IMR-90 (cell line): ENCODE measurements at regions not wholly inside any gene's neighbourhood (a gene's known extent, or its start where the extent isn't known, plus 50 kb on each side); places are given as distances from the start of the nearest gene placed in this dataset.

Source experiments
- ATAC-seq: fragments of 200-7000 bp; cut with Tn5 transposase; 2 replicates; pipeline ENCODE4 v1.9.1; 2020; ENCODE audit warnings: low read depth, mild to moderate bottlenecking, moderate library complexity
- BruUV-seq: library from RNA; stranded (reverse); fragments of 400-500 nt; replicated peaks from 2 replicates; lab custom pipeline; 2021; lab: Mats Ljungman, UMichigan
- CTCF ChIA-PET: fragments of 300-600 bp; formaldehyde crosslinking; extraction: SDS; loops from one replicate; lab custom pipeline; 2021; ENCODE audit warnings: antibody characterized with exemption; lab: Yijun Ruan, JAX
- POLR2A ChIA-PET: fragments of 300-600 bp; sonication (Branson Sonifier 250); formaldehyde crosslinking; loops from one replicate; lab custom pipeline; 2022; ENCODE audit warnings: antibody characterized with exemption; ENCODE audit not compliant: unreplicated experiment; lab: Charles Lee
- DNase-seq: peaks from one replicate; pipeline ENCODE4 v3.0.0; 2013
- H2AFZ ChIP-seq: replicated peaks from 2 replicates; pipeline ENCODE3; 2013; ENCODE audit warnings: low read length, mild to moderate bottlenecking; ENCODE audit not compliant: poor library complexity
- H2AK5ac ChIP-seq: 2 replicates; pipeline ENCODE4 v1.6.1; 2013; ENCODE audit warnings: low read depth, low read length, inconsistent platforms
- H2AK9ac ChIP-seq: replicated peaks from 2 replicates; pipeline ENCODE3; 2013; ENCODE audit warnings: mild to moderate bottlenecking, low read depth, low read length, moderate library complexity; ENCODE audit not compliant: poor library complexity
- H2BK120ac ChIP-seq: 2 replicates; pipeline ENCODE4 v1.6.1; 2013; ENCODE audit warnings: low read depth, low read length, inconsistent platforms
- H2BK15ac ChIP-seq: 3 replicates; pipeline ENCODE4 v1.6.1; 2013; ENCODE audit warnings: low read depth, low read length, inconsistent platforms
- H2BK20ac ChIP-seq: 2 replicates; pipeline ENCODE4 v1.6.1; 2013; ENCODE audit warnings: low read depth, mild to moderate bottlenecking, inconsistent platforms, low read length, moderate library complexity
- H2BK5ac ChIP-seq: 2 replicates; pipeline ENCODE4 v1.6.1; 2013; ENCODE audit warnings: mild to moderate bottlenecking, low read depth, low read length, inconsistent platforms; ENCODE audit not compliant: poor library complexity, severe bottlenecking
- H3K14ac ChIP-seq: replicated peaks from 2 replicates; pipeline ENCODE4 v1.6.1; 2013; ENCODE audit warnings: low read depth, low read length, inconsistent platforms
- H3K18ac ChIP-seq: 2 replicates; pipeline ENCODE4 v1.6.1; 2013; ENCODE audit warnings: low read depth, low read length, control low read depth
- H3K23ac ChIP-seq: 2 replicates; pipeline ENCODE4 v1.6.1; 2013; ENCODE audit warnings: low read depth, low read length, inconsistent platforms
- H3K27ac ChIP-seq: 2 replicates; pipeline ENCODE4 v1.5.1; 2013; ENCODE audit warnings: mild to moderate bottlenecking, control low read depth, low read length; ENCODE audit not compliant: insufficient read depth
- H3K27me3 ChIP-seq: 2 replicates; pipeline ENCODE4 v1.6.1; 2013; ENCODE audit warnings: low read length; ENCODE audit not compliant: control insufficient read depth, insufficient read depth
- H3K36me3 ChIP-seq: 2 replicates; pipeline ENCODE4 v1.6.1; 2013; ENCODE audit warnings: low read length, mixed read lengths; ENCODE audit not compliant: control insufficient read depth, insufficient read depth
- H3K4ac ChIP-seq: 2 replicates; pipeline ENCODE4 v1.6.1; 2013; ENCODE audit warnings: low read depth, low read length, inconsistent platforms
- H3K4me1 ChIP-seq: 2 replicates; pipeline ENCODE4 v1.6.1; 2013; ENCODE audit warnings: low read length, mixed read lengths; ENCODE audit not compliant: control insufficient read depth, insufficient read depth
- H3K4me2 ChIP-seq: 2 replicates; pipeline ENCODE4 v1.6.1; 2013; ENCODE audit warnings: low read depth, mild to moderate bottlenecking, control low read depth, low read length, moderate library complexity
- H3K4me3 ChIP-seq: 2 replicates; pipeline ENCODE4 v1.5.1; 2013; ENCODE audit warnings: low read depth, mild to moderate bottlenecking, control low read depth, low read length, moderate library complexity; ENCODE audit not compliant: insufficient read depth
- H3K56ac ChIP-seq: 2 replicates; pipeline ENCODE4 v1.6.1; 2013; ENCODE audit warnings: low read length, inconsistent platforms; ENCODE audit not compliant: insufficient read depth; ENCODE audit errors: extremely low read depth
- H3K79me1 ChIP-seq, 2 experiments: 2 replicates each; pipeline ENCODE4 v1.6.1; 2013; ENCODE audit warnings: low read length in 2 of 2, inconsistent platforms in 1 of 2, low read depth in 1 of 2
- H3K9ac ChIP-seq: 2 replicates; pipeline ENCODE4 v1.6.1; 2013; ENCODE audit warnings: low read depth, low read length, control low read depth
- H3K9me1 ChIP-seq: 2 replicates; pipeline ENCODE4 v1.6.1; 2013; ENCODE audit warnings: low read length, inconsistent platforms; ENCODE audit not compliant: insufficient read depth
- H3K9me3 ChIP-seq: 2 replicates; pipeline ENCODE4 v1.6.1; 2013; ENCODE audit warnings: low read length; ENCODE audit not compliant: control insufficient read depth, insufficient read depth
- H4K20me1 ChIP-seq: 2 replicates; pipeline ENCODE4 v1.6.1; 2013; ENCODE audit warnings: low read length, inconsistent platforms; ENCODE audit not compliant: insufficient read depth
- H4K5ac ChIP-seq: 2 replicates; pipeline ENCODE4 v1.6.1; 2013; ENCODE audit warnings: mild to moderate bottlenecking, low read depth, low read length, control low read depth
- H4K8ac ChIP-seq, 2 experiments: 2 replicates each; pipeline ENCODE4 v1.6.1; 2013; ENCODE audit warnings: low read depth in 2 of 2, low read length in 2 of 2, control low read depth in 1 of 2, inconsistent platforms in 1 of 2
- H4K91ac ChIP-seq: 2 replicates; pipeline ENCODE4 v1.6.1; 2013; ENCODE audit warnings: low read depth, low read length, inconsistent platforms; ENCODE audit not compliant: insufficient read depth
- MAFK ChIP-seq: IDR thresholded peaks from 2 replicates; pipeline ENCODE4 v1.6.1; 2012; ENCODE audit warnings: low read depth, low read length, improper control_type of control experiment
- NFE2L2 ChIP-seq: fragments of 150-350 bp; IDR thresholded peaks from 2 replicates; pipeline ENCODE4 v1.6.1; 2016; ENCODE audit warnings: low read depth, mild to moderate bottlenecking, low read length
- WGBS, 2 experiments: methylation state at CpG; one replicate each; pipeline versions ENCODE4 v1.1.5 to v1.1.7; 2013; ENCODE audit warnings: missing lambda C conversion rate in 2 of 2; ENCODE audit not compliant: insufficient read length in 1 of 2; ENCODE audit errors: extremely low coverage in 2 of 2; 5-methylcytosine and 5-hydroxymethylcytosine counted together
- dilution Hi-C: fragments of 300-500 bp; cut with HindIII; formaldehyde crosslinking; loops from one replicate; pipeline ENCODE4 v1.14.3; 2018; ENCODE audit warnings: low sequenced_read_pairs; ENCODE audit not compliant: unreplicated experiment
- in situ Hi-C: fragments of 300-500 bp; cut with MboI; formaldehyde crosslinking; loops from 3 replicates; pipeline ENCODE4 v1.14.3; 2019; ENCODE audit warnings: low sequenced_read_pairs, inconsistent platforms, mixed read lengths
- intact Hi-C: fragments of 100-400 bp; cut with micrococcal nuclease; formaldehyde crosslinking; loops from 2 replicates; pipeline ENCODE4 v1.10.0; 2022
- TF ChIP-seq, protein P1 (sequence below): fragments of 150-350 bp; IDR thresholded peaks from 2 replicates; pipeline ENCODE4 v1.6.1; 2016; ENCODE audit warnings: low read depth, mild to moderate bottlenecking, low read length, moderate library complexity, borderline replicate concordance

- ATAC-seq (peak; percentile 40), DNase-seq (no peak)
- H4K20me1 ChIP-seq: no peaks in the 10 kb centered on the region
- no peak overlapping the region for H2BK20ac ChIP-seq
- POLR2A ChIA-PET: no interaction called here
- H3K9me3 ChIP-seq: peaks cover 9% of the 10 kb centered on the region
- no peak overlapping the region for H2BK15ac ChIP-seq
- H4K5ac ChIP-seq: no peak overlapping the region
- no TSS peak for BruUV-seq
- no peak for TF ChIP-seq MAFK
- TF ChIP-seq, protein P1, sequence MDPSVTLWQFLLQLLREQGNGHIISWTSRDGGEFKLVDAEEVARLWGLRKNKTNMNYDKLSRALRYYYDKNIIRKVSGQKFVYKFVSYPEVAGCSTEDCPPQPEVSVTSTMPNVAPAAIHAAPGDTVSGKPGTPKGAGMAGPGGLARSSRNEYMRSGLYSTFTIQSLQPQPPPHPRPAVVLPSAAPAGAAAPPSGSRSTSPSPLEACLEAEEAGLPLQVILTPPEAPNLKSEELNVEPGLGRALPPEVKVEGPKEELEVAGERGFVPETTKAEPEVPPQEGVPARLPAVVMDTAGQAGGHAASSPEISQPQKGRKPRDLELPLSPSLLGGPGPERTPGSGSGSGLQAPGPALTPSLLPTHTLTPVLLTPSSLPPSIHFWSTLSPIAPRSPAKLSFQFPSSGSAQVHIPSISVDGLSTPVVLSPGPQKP: no peak
- 0 out of 2 replicates have a peak, but pooled peaks have one; percentile 36 for TF ChIP-seq NFE2L2
- H3K9ac ChIP-seq: no peak overlapping the region
- H3K36me3 ChIP-seq: no peaks in the 10 kb centered on the region
- in situ Hi-C loops: no loop called here
- no peak overlapping the region for H2AK9ac ChIP-seq
- no CpG with 5 or more reads among the region's 7 CpGs for WGBS, 2 experiments
- intact Hi-C loops: no loop called here
- H3K27me3 ChIP-seq: no peaks in the 10 kb centered on the region
- H3K9me1 ChIP-seq: no peaks in the 10 kb centered on the region
- H2BK120ac ChIP-seq: no peak overlapping the region
- H3K4me3 ChIP-seq: no peak overlapping the region
- no peak overlapping the region for H3K14ac ChIP-seq
- no peaks in the 10 kb centered on the region for H3K4me1 ChIP-seq
- H3K56ac ChIP-seq: no peak overlapping the region
- no peak overlapping the region for H3K23ac ChIP-seq
- H2AFZ ChIP-seq: no peak overlapping the region
- no peak overlapping the region for H4K91ac ChIP-seq
- no peak overlapping the region for H3K4me2 ChIP-seq
- dilution Hi-C loops: no loop called here
- H4K8ac ChIP-seq: no peak overlapping the region
- no peak overlapping the region for H3K18ac ChIP-seq
- no peak overlapping the region for H3K4ac ChIP-seq
- CTCF ChIA-PET: interaction anchor here (0.6 to 1.0 kb wide), 2 partner anchors 9 to 770 kb away, joined by 3 read pairs; no protein-coding TSS in a partner anchor
- H3K79me1 ChIP-seq: no peaks in the 10 kb centered on the region
- H2BK5ac ChIP-seq: no peak overlapping the region
- no peak overlapping the region for H3K27ac ChIP-seq
- H2AK5ac ChIP-seq: no peak overlapping the region
Observed at GRCh38 chr6:76814496-76815458, 648.5 kb downstream of the HTR1B start.
